HG03354 (cell line): ENCODE measurements at regions not wholly inside any gene's neighbourhood (a gene's known extent, or its start where the extent isn't known, plus 50 kb on each side); places are given as distances from the start of the nearest gene placed in this dataset.
A peak's percentile ranks its signal among the peaks of the same experiment; 100 is the strongest.

Experiments
- ATAC-seq: cut with Tn5 transposase; IDR thresholded peaks from one replicate; pipeline ENCODE4 v1.9.1; 2021; ENCODE audit warnings: mild to moderate bottlenecking; ENCODE audit not compliant: unreplicated experiment, poor library complexity, severe bottlenecking

- no peak for ATAC-seq
Measured at GRCh38 chr5:104199771-104200170, 637.2 kb upstream of the NUDT12 start.

GRCh38 chr5:104198156-104198555 is 635.6 kb upstream of the NUDT12 start:
- no peak for ATAC-seq

- no peak for ATAC-seq
Measured at GRCh38 chr5:104189909-104190308, 627.3 kb upstream of the NUDT12 start.

- no peak for ATAC-seq
Measured at GRCh38 chr5:104189031-104189430, 626.4 kb upstream of the NUDT12 start.

- ATAC-seq, result no peak
Measured at GRCh38 chr5:104187656-104188055, 625.1 kb upstream of the NUDT12 start.

GRCh38 chr5:104186510-104186909 is 623.9 kb upstream of the NUDT12 start:
- no peak for ATAC-seq

GRCh38 chr5:104186100-104186499 is 623.5 kb upstream of the NUDT12 start:
- ATAC-seq, result no peak

- no peak for ATAC-seq
Measured at GRCh38 chr5:104184264-104184663, 621.7 kb upstream of the NUDT12 start.

- ATAC-seq, result peak; percentile 76
Measured at GRCh38 chr5:104178829-104179456, 616.4 kb upstream of the NUDT12 start.

- no peak for ATAC-seq
Measured at GRCh38 chr5:104178066-104178465, 615.5 kb upstream of the NUDT12 start.

GRCh38 chr5:104177651-104178050 is 615.1 kb upstream of the NUDT12 start:
- no peak for ATAC-seq

- ATAC-seq, result no peak
Measured at GRCh38 chr5:104172976-104173375, 610.4 kb upstream of the NUDT12 start.

GRCh38 chr5:104171958-104172690 is 609.5 kb upstream of the NUDT12 start:
- no peak for ATAC-seq

- no peak for ATAC-seq
Measured at GRCh38 chr5:104170926-104171325, 608.3 kb upstream of the NUDT12 start.

GRCh38 chr5:104146652-104147051 is 584.1 kb upstream of the NUDT12 start:
- ATAC-seq, result no peak

GRCh38 chr5:104139840-104140239 is 577.3 kb upstream of the NUDT12 start:
- no peak for ATAC-seq

GRCh38 chr5:104130320-104130719 is 567.7 kb upstream of the NUDT12 start:
- no peak for ATAC-seq

GRCh38 chr5:104128348-104128747 is 565.8 kb upstream of the NUDT12 start:
- no peak for ATAC-seq

GRCh38 chr5:104126980-104127379 is 564.4 kb upstream of the NUDT12 start:
- no peak for ATAC-seq

- ATAC-seq, result no peak
Measured at GRCh38 chr5:104119529-104119928, 556.9 kb upstream of the NUDT12 start.

- ATAC-seq, result no peak
Measured at GRCh38 chr5:104111632-104112031, 549.0 kb upstream of the NUDT12 start.

- no peak for ATAC-seq
Measured at GRCh38 chr5:104096451-104096850, 533.9 kb upstream of the NUDT12 start.
